Gastroesophageal sphincter (tissue), 4 donors: ENCODE measurements at regions not wholly inside any gene's neighbourhood (a gene's known extent, or its start where the extent isn't known, plus 50 kb on each side); places are given as distances from the start of the nearest gene placed in this dataset.

Source experiments
- ATAC-seq: fragments of 150-250 bp; one replicate; pipeline ENCODE4 v1.9.1; 2016; ENCODE audit warnings: mild to moderate bottlenecking, moderate library complexity
- H3K27ac ChIP-seq, 4 donors: fragments of 200-600 bp; sonication (generic) in 3 of 4; 1 replicate in 3 of 4; 2 replicates in 1 of 4; pipeline ENCODE4 v1.5.1; 2016 to 2019
- H3K27me3 ChIP-seq: fragments of 200-600 bp; sonication (generic); one replicate; pipeline ENCODE4 v1.5.1; 2019
- H3K36me3 ChIP-seq, 2 donors: fragments of 200-600 bp; sonication (generic); one replicate each; pipeline ENCODE4 v1.5.1; 2019; ENCODE audit warnings: control low read depth in 1 of 2
- H3K4me1 ChIP-seq, 3 donors: fragments of 200-600 bp; sonication (generic); 1 replicate in 2 of 3; 2 replicates in 1 of 3; pipeline ENCODE4 v1.5.1; 2016 to 2019; ENCODE audit warnings: control low read depth in 2 of 3
- H3K4me3 ChIP-seq, 2 donors: fragments of 200-600 bp; sonication (generic); one replicate each; pipeline ENCODE4 v1.5.1; 2019; ENCODE audit warnings: mild to moderate bottlenecking in 1 of 2, moderate library complexity in 1 of 2
- H3K9me3 ChIP-seq, 3 donors: fragments of 200-600 bp; sonication (generic); one replicate each; pipeline ENCODE4 v1.5.1; 2017 to 2019; ENCODE audit warnings: control low read depth in 2 of 3
- EP300 ChIP-seq: sonication (generic); formaldehyde crosslinking; IDR thresholded peaks from one replicate; pipeline ENCODE4 v1.6.1; 2017; ENCODE audit warnings: antibody characterized with exemption, mild to moderate bottlenecking
- POLR2A ChIP-seq, 2 donors: fragments of 450-650 bp; IDR thresholded peaks; one replicate each; pipeline ENCODE4 v1.6.1; 2017; ENCODE audit warnings: antibody characterized with exemption in 2 of 2, mild to moderate bottlenecking in 2 of 2, moderate library complexity in 1 of 2
- POLR2AphosphoS5 ChIP-seq: sonication (generic); formaldehyde crosslinking; IDR thresholded peaks from one replicate; pipeline ENCODE4 v1.6.1; 2017; ENCODE audit warnings: antibody characterized with exemption
- WGBS, 2 donors: methylation state at CpG; one replicate each; pipeline ENCODE4 v1.1.5; 2018; ENCODE audit warnings: low coverage in 1 of 2; 5-methylcytosine and 5-hydroxymethylcytosine counted together
- TF ChIP-seq, protein P1 (sequence below), 4 experiments: fragments of 200-600 bp in 2 of 4; fragments of 450-650 bp in 2 of 4; sonication (generic) in 1 of 4; IDR thresholded peaks; one replicate each; pipeline ENCODE4 v1.5.1; 2017 to 2019; ENCODE audit warnings: antibody characterized with exemption in 4 of 4, mild to moderate bottlenecking in 2 of 4, moderate library complexity in 2 of 4

- no peak for TF ChIP-seq POLR2AphosphoS5
- TF ChIP-seq EP300: no peak
- TF ChIP-seq, protein P1, sequence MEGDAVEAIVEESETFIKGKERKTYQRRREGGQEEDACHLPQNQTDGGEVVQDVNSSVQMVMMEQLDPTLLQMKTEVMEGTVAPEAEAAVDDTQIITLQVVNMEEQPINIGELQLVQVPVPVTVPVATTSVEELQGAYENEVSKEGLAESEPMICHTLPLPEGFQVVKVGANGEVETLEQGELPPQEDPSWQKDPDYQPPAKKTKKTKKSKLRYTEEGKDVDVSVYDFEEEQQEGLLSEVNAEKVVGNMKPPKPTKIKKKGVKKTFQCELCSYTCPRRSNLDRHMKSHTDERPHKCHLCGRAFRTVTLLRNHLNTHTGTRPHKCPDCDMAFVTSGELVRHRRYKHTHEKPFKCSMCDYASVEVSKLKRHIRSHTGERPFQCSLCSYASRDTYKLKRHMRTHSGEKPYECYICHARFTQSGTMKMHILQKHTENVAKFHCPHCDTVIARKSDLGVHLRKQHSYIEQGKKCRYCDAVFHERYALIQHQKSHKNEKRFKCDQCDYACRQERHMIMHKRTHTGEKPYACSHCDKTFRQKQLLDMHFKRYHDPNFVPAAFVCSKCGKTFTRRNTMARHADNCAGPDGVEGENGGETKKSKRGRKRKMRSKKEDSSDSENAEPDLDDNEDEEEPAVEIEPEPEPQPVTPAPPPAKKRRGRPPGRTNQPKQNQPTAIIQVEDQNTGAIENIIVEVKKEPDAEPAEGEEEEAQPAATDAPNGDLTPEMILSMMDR (IDR thresholded peaks at IDR 0.05): no peak
- TF ChIP-seq POLR2A (IDR thresholded peaks at IDR 0.05): no peak
- Histone ChIP-seq H3K36me3 (no peaks in the 10 kb centered on the region), H3K9me3 (peaks cover 0 to 9% (median 0%) of the 10 kb centered on the region in 3 donors), H3K4me3 (no peak overlapping the region), H3K4me1 (peaks cover 0 to 8% (median 0%) of the 10 kb centered on the region in 3 donors), H3K27me3 (no peaks in the 10 kb centered on the region), H3K27ac (no peak overlapping the region)
- 86 to 88% methylated on average over 1 of the region's 1 CpG for WGBS, 2 donors
- ATAC-seq: no peak
Measured at GRCh38 chr10:78326372-78326771, 292.7 kb downstream of the RPS24 start.

GRCh38 chr10:78327778-78328591, 294.3 kb downstream of the RPS24 start:
- TF ChIP-seq, protein P1 (IDR thresholded peaks at IDR 0.05): no peak
- no peak for TF ChIP-seq POLR2AphosphoS5
- TF ChIP-seq POLR2A (IDR thresholded peaks at IDR 0.05): no peak
- no peak for TF ChIP-seq EP300
- no peaks in the 10 kb centered on the region for H3K27me3 ChIP-seq
- H3K4me1 ChIP-seq: peaks cover 0 to 23% (median 0%) of the 10 kb centered on the region in 3 donors
- H3K36me3 ChIP-seq: no peaks in the 10 kb centered on the region
- WGBS, 2 donors: 100% methylated on average over 1 of the region's 4 CpGs
- H3K27ac ChIP-seq: no peak overlapping the region
- H3K9me3 ChIP-seq: peaks cover 0 to 9% (median 0%) of the 10 kb centered on the region in 3 donors
- no peak for ATAC-seq
- no peak overlapping the region for H3K4me3 ChIP-seq

DNA sequence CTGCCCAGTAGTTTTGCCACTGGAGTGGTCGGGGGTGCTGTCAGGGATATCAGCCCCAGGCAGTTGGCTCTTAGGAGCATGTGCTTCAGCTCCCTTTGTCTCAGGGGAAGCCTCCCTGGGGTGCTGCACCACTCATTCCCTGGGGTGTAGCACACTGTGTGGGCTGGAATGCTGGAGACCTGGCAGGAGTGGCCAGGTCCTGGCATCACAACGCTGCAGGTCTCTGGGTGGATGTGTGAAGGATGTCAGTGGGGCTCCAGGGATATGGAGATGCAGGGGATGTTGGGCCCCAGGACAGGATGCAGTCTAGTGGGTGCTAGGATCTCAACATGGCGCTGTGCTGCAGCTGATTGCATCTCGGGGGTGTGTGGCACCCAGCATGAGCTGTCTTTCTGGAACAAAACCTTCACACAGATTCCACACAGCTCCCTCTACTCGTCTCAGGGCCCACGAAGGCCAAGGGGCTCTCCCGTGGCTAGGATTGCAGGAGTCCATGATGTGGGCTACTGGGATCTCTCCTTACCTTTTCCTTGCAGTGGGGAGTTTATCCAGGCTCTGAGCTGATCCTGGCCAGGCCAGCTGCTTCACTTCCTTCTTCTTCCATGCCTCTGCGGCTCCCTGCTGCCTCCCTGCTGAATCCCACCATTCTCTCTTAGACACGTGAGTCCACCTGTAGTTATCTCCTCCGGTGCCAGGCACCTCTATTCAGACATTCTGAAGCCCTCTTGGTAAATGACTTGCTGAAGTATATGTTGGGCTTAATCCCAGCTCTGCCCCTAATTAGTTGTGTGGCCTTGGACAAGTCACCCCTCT, 295.1 kb downstream of the RPS24 start:
- 93% methylated on average over 4 to 6 of the region's 10 CpGs for WGBS, 2 donors
- Histone ChIP-seq H3K9me3 (peaks cover 0 to 9% (median 0%) of the 10 kb centered on the region in 3 donors), H3K36me3 (no peaks in the 10 kb centered on the region), H3K4me3 (no peak overlapping the region), H3K27ac (no peak overlapping the region), H3K27me3 (no peaks in the 10 kb centered on the region), H3K4me1 (peaks cover 0 to 26% (median 0%) of the 10 kb centered on the region in 3 donors)
- ATAC-seq: no peak
- TF ChIP-seq, protein P1 (IDR thresholded peaks at IDR 0.05): no peak
- TF ChIP-seq EP300 (no peak), POLR2AphosphoS5 (no peak), POLR2A (IDR thresholded peaks at IDR 0.05) (no peak)

DNA sequence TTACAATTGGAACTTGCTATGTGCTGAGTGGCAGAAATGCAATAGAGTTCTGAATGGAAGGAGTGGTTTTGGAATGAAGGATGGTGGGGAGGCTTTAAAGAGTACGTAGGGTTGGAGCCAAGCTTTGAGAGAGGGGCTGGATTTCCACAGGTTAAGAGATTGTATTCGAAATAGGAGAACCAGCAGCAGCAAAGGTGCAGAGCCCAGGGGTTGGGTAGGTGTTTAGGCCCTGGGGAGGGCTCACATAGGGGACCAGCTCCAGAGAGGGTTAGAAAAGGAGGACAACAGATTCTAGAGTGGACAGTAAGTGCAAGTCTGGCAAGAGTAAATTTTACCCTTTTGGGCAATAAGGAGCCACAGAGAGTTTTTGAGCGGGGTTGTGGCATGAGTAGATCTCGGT, 297.2 kb downstream of the RPS24 start:
- WGBS, 2 donors: 87 to 89% methylated on average over 4 of the region's 4 CpGs
- TF ChIP-seq, protein P1 (IDR thresholded peaks at IDR 0.05): no peak
- TF ChIP-seq POLR2A (IDR thresholded peaks at IDR 0.05): no peak
- no peak for TF ChIP-seq POLR2AphosphoS5
- no peak for TF ChIP-seq EP300
- H3K4me3 ChIP-seq: no peak overlapping the region
- H3K27me3 ChIP-seq: no peaks in the 10 kb centered on the region
- no peak for ATAC-seq
- no peaks in the 10 kb centered on the region for H3K36me3 ChIP-seq
- H3K4me1 ChIP-seq: peaks cover 0 to 46% (median 8%) of the 10 kb centered on the region in 3 donors
- peak overlapping the region; percentile 55 to 78 (median 66) for H3K27ac ChIP-seq
- H3K9me3 ChIP-seq: peaks cover 0 to 9% (median 0%) of the 10 kb centered on the region in 3 donors
